Gastroesophageal sphincter (tissue), 4 donors: ENCODE measurements at regions not wholly inside any gene's neighbourhood (a gene's known extent, or its start where the extent isn't known, plus 50 kb on each side); places are given as distances from the start of the nearest gene placed in this dataset.

Source experiments
- ATAC-seq: fragments of 150-250 bp; one replicate; pipeline ENCODE4 v1.9.1; 2016; ENCODE audit warnings: mild to moderate bottlenecking, moderate library complexity
- H3K27ac ChIP-seq, 4 donors: fragments of 200-600 bp; sonication (generic) in 3 of 4; 1 replicate in 3 of 4; 2 replicates in 1 of 4; pipeline ENCODE4 v1.5.1; 2016 to 2019
- H3K27me3 ChIP-seq: fragments of 200-600 bp; sonication (generic); one replicate; pipeline ENCODE4 v1.5.1; 2019
- H3K36me3 ChIP-seq, 2 donors: fragments of 200-600 bp; sonication (generic); one replicate each; pipeline ENCODE4 v1.5.1; 2019; ENCODE audit warnings: control low read depth in 1 of 2
- H3K4me1 ChIP-seq, 3 donors: fragments of 200-600 bp; sonication (generic); 1 replicate in 2 of 3; 2 replicates in 1 of 3; pipeline ENCODE4 v1.5.1; 2016 to 2019; ENCODE audit warnings: control low read depth in 2 of 3
- H3K4me3 ChIP-seq, 2 donors: fragments of 200-600 bp; sonication (generic); one replicate each; pipeline ENCODE4 v1.5.1; 2019; ENCODE audit warnings: mild to moderate bottlenecking in 1 of 2, moderate library complexity in 1 of 2
- H3K9me3 ChIP-seq, 3 donors: fragments of 200-600 bp; sonication (generic); one replicate each; pipeline ENCODE4 v1.5.1; 2017 to 2019; ENCODE audit warnings: control low read depth in 2 of 3
- CTCF ChIP-seq, 4 experiments: fragments of 200-600 bp in 2 of 4; fragments of 450-650 bp in 2 of 4; sonication (generic) in 1 of 4; IDR thresholded peaks; one replicate each; pipeline ENCODE4 v1.5.1; 2017 to 2019; ENCODE audit warnings: antibody characterized with exemption in 4 of 4, mild to moderate bottlenecking in 2 of 4, moderate library complexity in 2 of 4
- EP300 ChIP-seq: sonication (generic); formaldehyde crosslinking; IDR thresholded peaks from one replicate; pipeline ENCODE4 v1.6.1; 2017; ENCODE audit warnings: antibody characterized with exemption, mild to moderate bottlenecking
- POLR2A ChIP-seq, 2 donors: fragments of 450-650 bp; IDR thresholded peaks; one replicate each; pipeline ENCODE4 v1.6.1; 2017; ENCODE audit warnings: antibody characterized with exemption in 2 of 2, mild to moderate bottlenecking in 2 of 2, moderate library complexity in 1 of 2
- POLR2AphosphoS5 ChIP-seq: sonication (generic); formaldehyde crosslinking; IDR thresholded peaks from one replicate; pipeline ENCODE4 v1.6.1; 2017; ENCODE audit warnings: antibody characterized with exemption
- WGBS, 2 donors: methylation state at CpG; one replicate each; pipeline ENCODE4 v1.1.5; 2018; ENCODE audit warnings: low coverage in 1 of 2; 5-methylcytosine and 5-hydroxymethylcytosine counted together

GRCh38 chr13:47374741-47375140, 477.9 kb upstream of the HTR2A start:
- H3K27ac ChIP-seq, result no peak overlapping the region
- no peaks in the 10 kb centered on the region for H3K27me3 ChIP-seq
- H3K36me3 ChIP-seq, result no peaks in the 10 kb centered on the region
- peaks cover 0 to 4% (median 0%) of the 10 kb centered on the region in 3 donors for H3K9me3 ChIP-seq
- H3K4me3 ChIP-seq, result no peak overlapping the region
- no peak for ATAC-seq
- no peaks in the 10 kb centered on the region for H3K4me1 ChIP-seq
- WGBS, 2 donors, result 33 to 65% methylated on average over 1 of the region's 1 CpG
- TF ChIP-seq EP300 (no peak), POLR2AphosphoS5 (no peak), POLR2A (IDR thresholded peaks at IDR 0.05) (no peak), CTCF (IDR thresholded peaks at IDR 0.05) (no peak)

GRCh38 chr13:47372751-47373150, 475.9 kb upstream of the HTR2A start:
- TF ChIP-seq POLR2AphosphoS5 (no peak), POLR2A (IDR thresholded peaks at IDR 0.05) (no peak), CTCF (IDR thresholded peaks at IDR 0.05) (no peak), EP300 (no peak)
- Histone ChIP-seq H3K4me1 (no peaks in the 10 kb centered on the region), H3K27me3 (no peaks in the 10 kb centered on the region), H3K36me3 (no peaks in the 10 kb centered on the region), H3K9me3 (peaks cover 0 to 17% (median 0%) of the 10 kb centered on the region in 3 donors), H3K27ac (no peak overlapping the region), H3K4me3 (no peak overlapping the region)
- ATAC-seq, result no peak
- 0% methylated on average over 1 of the region's 1 CpG for WGBS, 2 donors

GRCh38 chr13:47351798-47352197, 454.9 kb upstream of the HTR2A start:
- WGBS, 2 donors, result 91% methylated on average over 3 of the region's 3 CpGs

GRCh38 chr13:47350334-47351124, 453.7 kb upstream of the HTR2A start:
- TF ChIP-seq POLR2AphosphoS5 (no peak), EP300 (no peak), POLR2A (IDR thresholded peaks at IDR 0.05) (no peak), CTCF (IDR thresholded peaks at IDR 0.05) (no peak)
- WGBS, 2 donors, result 62 to 74% methylated on average over 2 of the region's 2 CpGs
- ATAC-seq, result no peak
- Histone ChIP-seq H3K36me3 (no peaks in the 10 kb centered on the region), H3K4me3 (no peak overlapping the region), H3K9me3 (peaks cover 0 to 3% (median 0%) of the 10 kb centered on the region in 3 donors), H3K27ac (no peak overlapping the region), H3K27me3 (no peaks in the 10 kb centered on the region), H3K4me1 (no peaks in the 10 kb centered on the region)

More at GRCh38 chr13:47351798-47352197, 454.9 kb upstream of the HTR2A start:
- no peak for TF ChIP-seq POLR2AphosphoS5
- no peak for TF ChIP-seq EP300
- TF ChIP-seq POLR2A (IDR thresholded peaks at IDR 0.05), result no peak
- TF ChIP-seq CTCF (IDR thresholded peaks at IDR 0.05), result no peak
- Histone ChIP-seq H3K27me3 (no peaks in the 10 kb centered on the region), H3K4me1 (no peaks in the 10 kb centered on the region), H3K27ac (no peak overlapping the region), H3K36me3 (no peaks in the 10 kb centered on the region), H3K4me3 (no peak overlapping the region), H3K9me3 (peaks cover 0 to 5% (median 0%) of the 10 kb centered on the region in 3 donors)
- no peak for ATAC-seq

GRCh38 chr13:47349211-47349610, 452.4 kb upstream of the HTR2A start:
- TF ChIP-seq EP300 (no peak), POLR2AphosphoS5 (no peak), POLR2A (IDR thresholded peaks at IDR 0.05) (no peak), CTCF (IDR thresholded peaks at IDR 0.05) (no peak)
- 90% methylated on average over 1 of the region's 1 CpG for whole genome bisulfite sequencing, 2 donors
- H3K4me3 ChIP-seq, result no peak overlapping the region
- H3K36me3 ChIP-seq, result no peaks in the 10 kb centered on the region
- no peaks in the 10 kb centered on the region for H3K4me1 ChIP-seq
- no peaks in the 10 kb centered on the region for H3K27me3 ChIP-seq
- H3K9me3 ChIP-seq, result no peaks in the 10 kb centered on the region
- H3K27ac ChIP-seq, result no peak overlapping the region
- ATAC-seq, result no peak
